HUES48 (cell line): ENCODE measurements at regions not wholly inside any gene's neighbourhood (a gene's known extent, or its start where the extent isn't known, plus 50 kb on each side); places are given as distances from the start of the nearest gene placed in this dataset.
"Not testable (repeated sequence)": the region's sequence is repeated elsewhere in the genome, so short reads cannot be mapped to it uniquely, and the experiment has no call there.

Experiments used
- H3K27ac ChIP-seq: one replicate; pipeline ENCODE4 v1.7.0; 2013; ENCODE audit warnings: low read depth, low read length, inconsistent platforms
- H3K27me3 ChIP-seq: 2 replicates; pipeline ENCODE4 v1.6.1; 2013; ENCODE audit warnings: mild to moderate bottlenecking, low read length; ENCODE audit not compliant: control insufficient read depth, insufficient read depth
- H3K36me3 ChIP-seq: 2 replicates; pipeline ENCODE4 v1.6.1; 2013; ENCODE audit warnings: low read length; ENCODE audit not compliant: control insufficient read depth, insufficient read depth
- H3K4me1 ChIP-seq: 2 replicates; pipeline ENCODE4 v1.6.1; 2013; ENCODE audit warnings: mild to moderate bottlenecking, low read length; ENCODE audit not compliant: control insufficient read depth, insufficient read depth
- H3K4me3 ChIP-seq: 2 replicates; pipeline ENCODE4 v1.5.1; 2013; ENCODE audit warnings: mild to moderate bottlenecking, low read depth, low read length
- H3K9ac ChIP-seq: 2 replicates; pipeline ENCODE4 v1.6.1; 2013; ENCODE audit warnings: mild to moderate bottlenecking, low read depth, low read length, moderate library complexity
- H3K9me3 ChIP-seq: 2 replicates; pipeline ENCODE4 v1.6.1; 2013; ENCODE audit warnings: low read length; ENCODE audit not compliant: control insufficient read depth, insufficient read depth

DNA sequence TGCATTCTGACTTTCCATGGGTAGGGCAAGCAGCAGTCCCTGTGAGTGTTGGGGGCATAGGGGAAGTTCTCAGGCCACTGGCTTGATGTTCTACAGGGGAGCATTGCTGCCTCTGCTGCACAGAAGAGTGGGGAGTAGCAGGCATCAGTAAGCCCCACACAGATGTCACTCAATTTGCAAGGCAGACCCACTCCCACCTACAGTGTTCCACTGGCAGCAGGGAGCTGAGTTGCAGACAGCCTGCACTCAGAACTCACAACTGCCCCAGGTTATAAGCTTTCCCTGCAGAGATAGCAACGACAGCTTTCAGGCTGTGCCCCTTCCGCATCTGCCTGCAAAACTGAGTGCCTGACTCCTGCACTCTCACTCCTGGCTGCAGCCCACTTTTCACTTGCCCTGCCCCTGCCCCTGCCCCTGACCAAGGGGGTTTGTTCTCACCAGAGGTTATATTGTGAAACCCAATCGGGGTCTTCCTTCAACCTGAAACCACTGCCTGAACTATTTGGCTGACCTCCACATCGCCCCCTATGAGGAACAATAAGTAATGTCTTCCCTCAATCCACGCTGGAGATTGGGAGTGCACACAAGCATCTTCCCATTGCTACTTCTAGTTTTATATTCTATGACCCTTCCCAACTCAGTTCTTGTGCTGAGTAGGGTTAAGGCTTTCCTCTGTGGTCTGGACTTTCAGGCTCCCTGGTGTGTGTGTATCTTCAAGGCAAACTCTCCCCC, 227.4 kb upstream of the CXorf51B start:
- no peaks in the 10 kb centered on the region for H3K27me3 ChIP-seq
- H3K36me3 ChIP-seq, result no peaks in the 10 kb centered on the region
- H3K4me3 ChIP-seq, result no peak overlapping the region
- no peaks in the 10 kb centered on the region for H3K4me1 ChIP-seq
- H3K9me3 ChIP-seq, result peaks cover 51% of the 10 kb centered on the region
- H3K9ac ChIP-seq, result no peak overlapping the region
- H3K27ac ChIP-seq, result no peak overlapping the region

DNA sequence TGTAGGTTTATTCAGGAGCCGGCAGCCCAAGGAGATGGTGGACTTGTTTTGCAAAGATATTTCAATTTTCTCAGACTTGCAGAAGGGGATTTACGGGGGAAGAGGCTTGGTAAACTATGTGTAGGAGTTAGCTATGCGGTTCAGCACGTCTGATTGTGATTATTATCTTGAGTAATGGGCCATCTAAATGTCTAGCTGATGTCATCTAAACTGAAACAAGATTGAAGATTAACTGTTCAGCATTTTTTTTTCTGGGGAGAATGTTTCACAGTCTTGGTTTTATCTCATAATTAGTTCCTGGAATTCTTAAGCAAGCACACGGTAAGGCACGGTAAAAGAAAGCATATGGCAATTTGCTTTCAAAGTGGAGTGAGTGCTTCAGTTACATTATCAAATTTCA, 207.3 kb upstream of the CXorf51B start:
- no peak overlapping the region for H3K4me3 ChIP-seq
- H3K4me1 ChIP-seq, result no peaks in the 10 kb centered on the region
- no peaks in the 10 kb centered on the region for H3K36me3 ChIP-seq
- H3K9me3 ChIP-seq, result peaks cover 50% of the 10 kb centered on the region
- no peak overlapping the region for H3K27ac ChIP-seq
- H3K27me3 ChIP-seq, result no peaks in the 10 kb centered on the region
- no peak overlapping the region for H3K9ac ChIP-seq

DNA sequence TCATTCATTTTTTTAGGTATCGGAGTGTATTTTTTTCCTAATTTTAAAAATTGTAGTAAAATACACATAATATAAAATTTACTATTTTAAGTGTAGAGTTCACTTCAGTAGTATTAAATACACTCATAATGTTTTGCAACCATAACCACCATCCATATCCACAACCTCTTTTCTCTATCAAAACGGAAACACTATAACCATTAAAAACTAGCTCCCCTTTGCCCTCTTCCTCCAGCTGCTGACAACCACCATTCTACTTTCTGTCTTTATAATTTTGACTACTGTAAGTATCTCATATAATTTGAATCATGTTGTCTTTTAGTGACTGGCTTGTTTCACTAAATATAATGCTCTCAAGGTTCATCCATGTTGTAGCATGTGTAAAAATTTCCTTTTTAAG, 205.4 kb upstream of the CXorf51B start:
- Histone ChIP-seq H3K27me3 (no peaks in the 10 kb centered on the region), H3K36me3 (no peaks in the 10 kb centered on the region), H3K27ac (no peak overlapping the region), H3K9me3 (peaks cover 42% of the 10 kb centered on the region), H3K9ac (no peak overlapping the region), H3K4me3 (no peak overlapping the region), H3K4me1 (no peaks in the 10 kb centered on the region)

DNA sequence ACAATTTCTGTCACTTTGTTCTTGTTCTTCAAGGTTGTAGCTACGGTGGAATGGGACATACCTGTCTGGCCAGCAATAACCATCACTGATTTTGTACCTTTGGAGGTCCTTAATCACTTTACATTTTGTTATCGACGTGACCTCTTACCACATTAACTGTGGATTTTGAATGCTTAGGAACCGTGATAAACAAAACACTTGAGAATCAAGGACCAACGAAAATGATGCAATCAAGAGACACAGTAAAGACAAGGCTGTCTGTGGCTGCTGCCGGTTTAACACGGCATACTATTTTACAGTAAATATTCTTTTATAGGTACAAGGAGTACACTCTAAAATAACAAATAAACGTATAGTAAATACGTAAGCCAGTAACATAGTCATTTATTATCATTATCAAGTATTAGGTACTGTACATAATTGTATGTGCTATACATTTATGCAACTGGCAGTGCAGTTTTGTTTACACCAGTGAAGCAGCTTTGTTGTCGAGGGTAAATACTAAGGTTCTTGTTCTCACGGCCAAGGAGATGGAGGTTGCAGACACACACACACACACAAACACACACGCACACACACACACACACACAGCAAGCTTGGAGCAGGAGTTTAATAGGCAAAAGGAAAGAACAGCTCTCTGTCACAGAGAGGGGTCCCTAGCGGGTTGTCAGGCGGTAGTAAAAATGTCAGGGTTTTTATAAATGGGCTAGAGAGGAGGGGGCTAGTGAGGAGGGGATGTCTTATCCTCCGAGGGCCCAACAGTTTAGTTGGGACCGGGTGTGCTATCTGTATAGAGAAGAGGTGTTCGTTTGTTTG, 194.7 kb upstream of the CXorf51B start:
- no peaks in the 10 kb centered on the region for H3K27me3 ChIP-seq
- no peak overlapping the region for H3K27ac ChIP-seq
- peaks cover 35% of the 10 kb centered on the region for H3K9me3 ChIP-seq
- no peaks in the 10 kb centered on the region for H3K36me3 ChIP-seq
- no peaks in the 10 kb centered on the region for H3K4me1 ChIP-seq
- H3K9ac ChIP-seq, result no peak overlapping the region
- H3K4me3 ChIP-seq, result no peak overlapping the region

DNA sequence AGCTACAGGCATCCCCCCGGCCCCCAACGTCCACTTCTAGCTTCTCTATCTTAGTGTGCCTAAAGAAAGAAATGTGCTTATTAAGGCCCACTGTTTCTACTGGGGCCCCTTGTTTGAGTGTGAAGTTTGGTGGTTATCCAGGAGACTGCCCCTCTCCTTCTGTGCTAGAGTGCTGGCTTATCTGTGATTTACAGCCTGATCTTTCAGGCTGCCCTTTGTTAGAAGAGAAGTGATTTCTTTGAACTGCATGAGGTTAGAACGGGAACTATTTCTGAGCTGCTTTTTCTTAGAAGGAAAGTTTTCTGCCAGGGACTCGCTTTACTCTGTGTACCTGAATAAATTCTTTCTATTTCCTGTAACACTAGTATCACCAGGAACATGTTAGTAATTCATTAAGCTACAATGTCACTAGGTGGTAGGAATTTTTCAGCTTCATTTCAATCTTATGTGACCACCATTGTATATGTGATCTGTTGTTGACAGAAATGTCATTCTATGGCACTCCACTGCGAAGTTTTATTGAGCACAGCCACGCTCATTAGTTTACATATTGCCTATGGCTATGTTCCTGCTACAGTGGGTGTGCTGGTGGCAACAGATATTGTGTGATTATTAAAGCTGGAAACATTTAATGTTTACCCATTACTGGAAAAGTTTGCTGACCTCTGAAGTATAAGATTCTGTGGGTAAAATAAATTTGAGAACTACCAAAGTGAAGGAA, 193.8 kb upstream of the CXorf51B start:
- H3K27ac ChIP-seq, result no peak overlapping the region
- H3K9me3 ChIP-seq, result peaks cover 28% of the 10 kb centered on the region
- no peaks in the 10 kb centered on the region for H3K27me3 ChIP-seq
- no peaks in the 10 kb centered on the region for H3K36me3 ChIP-seq
- H3K9ac ChIP-seq, result no peak overlapping the region
- no peaks in the 10 kb centered on the region for H3K4me1 ChIP-seq
- H3K4me3 ChIP-seq, result no peak overlapping the region; the same call in 1 of the 2 replicates

DNA sequence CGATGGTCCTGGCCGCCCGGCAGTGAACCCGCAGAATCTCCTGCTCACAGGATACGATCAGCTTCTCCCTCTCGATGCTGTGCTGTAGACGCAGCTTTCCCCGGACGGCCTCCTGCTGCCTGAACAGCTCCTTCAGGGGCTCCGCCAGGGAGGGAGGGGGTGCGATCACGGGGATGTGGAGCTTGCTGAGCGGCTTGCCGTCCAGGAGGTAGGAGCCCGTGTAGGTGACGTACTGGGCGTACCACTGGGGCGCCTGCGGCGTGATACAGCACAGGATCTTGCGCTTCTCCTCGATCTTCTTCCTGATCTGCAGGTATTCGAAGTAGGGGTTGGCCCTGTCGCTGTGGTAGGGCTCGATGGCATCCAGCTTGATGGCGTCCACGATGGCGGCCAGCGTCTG, 189.6 kb upstream of the CXorf51B start:
- not testable (repeated sequence) for H3K4me1 ChIP-seq, H3K4me3 ChIP-seq, H3K27me3 ChIP-seq, H3K36me3 ChIP-seq, H3K9ac ChIP-seq, H3K27ac ChIP-seq
- peaks cover 27% of the 10 kb centered on the region for H3K9me3 ChIP-seq

DNA sequence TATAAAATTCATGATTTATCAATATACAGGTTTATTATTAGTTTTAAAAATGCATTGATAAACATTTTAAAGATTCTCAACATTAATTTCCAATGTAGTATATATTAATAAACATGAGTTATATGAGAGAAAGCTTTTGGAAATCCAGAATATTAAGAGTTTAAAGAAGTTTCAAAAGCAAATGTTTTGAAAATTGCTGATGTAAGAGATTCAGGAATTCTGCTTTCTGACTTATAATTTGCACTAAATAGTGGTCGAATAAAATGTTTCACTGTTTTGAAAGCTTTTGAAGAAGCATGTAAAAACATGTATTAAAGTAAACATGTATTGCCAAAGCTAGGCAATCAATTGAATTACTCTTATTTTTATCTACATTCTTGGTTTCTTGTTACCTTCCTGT, 151.2 kb upstream of the CXorf51B start:
- no peaks in the 10 kb centered on the region for H3K27me3 ChIP-seq

DNA sequence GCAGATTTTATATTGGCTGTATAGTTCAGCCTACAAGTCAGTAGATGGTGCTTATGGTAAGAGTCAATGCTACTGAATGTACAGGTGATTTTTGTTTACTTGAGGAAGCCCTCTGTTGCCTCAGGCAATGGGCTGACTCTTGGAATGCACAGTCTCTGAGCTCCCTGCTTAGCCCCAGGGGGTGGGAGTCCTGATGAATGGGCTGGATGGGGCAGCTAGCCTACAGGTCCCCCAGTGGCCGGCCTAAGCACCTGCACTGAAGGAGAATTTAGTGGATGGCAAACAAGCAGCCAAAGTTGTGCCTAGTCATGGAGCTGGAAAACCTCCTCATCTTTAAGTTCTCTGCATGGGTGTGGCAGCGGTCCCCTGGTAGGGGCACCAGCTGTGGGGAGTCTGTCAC, 101.8 kb upstream of the CXorf51B start:
- no peaks in the 10 kb centered on the region for H3K27me3 ChIP-seq
- no peaks in the 10 kb centered on the region for H3K36me3 ChIP-seq
- no peak overlapping the region for H3K4me3 ChIP-seq
- H3K9me3 ChIP-seq, result peaks cover 34% of the 10 kb centered on the region
- H3K4me1 ChIP-seq, result no peaks in the 10 kb centered on the region
- H3K27ac ChIP-seq, result no peak overlapping the region
- H3K9ac ChIP-seq, result no peak overlapping the region

More for the DNA sequence above, 151.2 kb upstream of the CXorf51B start:
- Histone ChIP-seq H3K9ac (no peak overlapping the region), H3K27ac (no peak overlapping the region), H3K9me3 (peaks cover 64% of the 10 kb centered on the region), H3K36me3 (no peaks in the 10 kb centered on the region), H3K4me1 (no peaks in the 10 kb centered on the region), H3K4me3 (no peak overlapping the region)

DNA sequence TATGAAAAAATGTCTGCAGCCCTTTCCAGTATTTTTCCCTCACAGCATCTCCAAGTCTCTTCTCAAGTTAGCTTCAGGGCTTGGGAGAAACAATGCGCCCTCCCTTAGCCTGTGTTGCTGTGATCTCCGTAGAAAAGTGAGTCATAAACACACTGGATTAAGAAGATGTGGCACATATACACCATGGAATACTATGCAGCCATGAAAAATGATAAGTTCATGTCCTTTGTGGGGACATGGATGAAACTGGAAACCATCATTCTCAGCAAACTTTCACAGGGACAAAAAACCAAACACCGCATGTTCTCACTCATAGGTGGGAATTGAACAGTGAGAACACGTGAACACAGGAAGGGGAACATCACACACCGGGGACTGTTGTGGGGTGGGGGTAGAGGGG, 100.7 kb upstream of the CXorf51B start:
- H3K4me3 ChIP-seq, H3K36me3 ChIP-seq, H3K4me1 ChIP-seq, H3K9ac ChIP-seq, H3K27ac ChIP-seq, H3K27me3 ChIP-seq: not testable (repeated sequence)
- peaks cover 30% of the 10 kb centered on the region for H3K9me3 ChIP-seq

DNA sequence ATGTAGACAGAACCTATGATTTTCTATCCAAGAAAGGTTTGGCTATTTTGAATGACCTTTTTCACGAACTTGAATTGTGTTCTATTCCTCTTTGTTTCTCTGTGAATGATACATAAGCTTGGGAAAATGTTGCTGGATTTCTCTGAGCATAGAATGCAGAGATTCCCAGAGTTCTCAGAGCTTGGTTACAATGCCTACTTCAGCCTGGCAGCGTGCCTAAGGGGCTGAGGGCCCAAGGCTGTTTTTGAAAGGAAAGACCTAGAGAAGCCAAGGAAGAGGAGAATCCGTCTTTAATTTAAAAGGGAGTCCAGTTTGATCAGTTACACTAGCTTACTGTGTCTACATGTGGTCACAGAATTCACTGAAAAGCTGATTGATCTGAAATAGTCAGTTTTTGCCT, 55.3 kb upstream of the CXorf51B start:
- Histone ChIP-seq H3K9ac (no peak overlapping the region), H3K4me1 (no peaks in the 10 kb centered on the region), H3K4me3 (no peak overlapping the region), H3K36me3 (no peaks in the 10 kb centered on the region), H3K9me3 (peaks cover 40% of the 10 kb centered on the region), H3K27ac (no peak overlapping the region), H3K27me3 (no peaks in the 10 kb centered on the region)

DNA sequence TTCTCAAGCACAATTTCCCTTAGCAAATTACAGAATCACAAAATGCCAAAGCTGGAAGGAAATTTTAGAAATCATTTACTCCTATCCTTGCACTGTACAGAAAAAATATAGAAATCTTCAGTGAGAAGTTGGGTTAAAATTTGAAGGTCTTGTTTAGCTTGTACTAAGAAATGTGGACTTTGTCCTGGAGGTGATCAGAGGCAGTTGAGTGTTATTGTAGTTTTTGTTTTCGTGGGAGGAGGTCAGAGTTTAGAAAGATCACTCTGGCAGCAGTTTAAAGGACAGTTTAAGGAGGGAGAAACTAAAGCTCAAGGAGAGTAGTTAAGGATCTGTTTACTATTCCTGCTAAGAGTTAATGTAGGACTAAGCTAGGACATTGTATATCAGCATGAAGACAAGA, 54.4 kb upstream of the CXorf51B start:
- H3K9me3 ChIP-seq, result peaks cover 42% of the 10 kb centered on the region
- H3K36me3 ChIP-seq, result no peaks in the 10 kb centered on the region
- H3K4me1 ChIP-seq, result no peaks in the 10 kb centered on the region
- H3K9ac ChIP-seq, result no peak overlapping the region
- H3K4me3 ChIP-seq, result no peak overlapping the region
- no peaks in the 10 kb centered on the region for H3K27me3 ChIP-seq
- no peak overlapping the region for H3K27ac ChIP-seq
